ENCODE measurements at regions not wholly inside any gene's neighbourhood (a gene's known extent, or its start where the extent isn't known, plus 50 kb on each side); places are given as distances from the start of the nearest gene placed in this dataset.

DNA sequence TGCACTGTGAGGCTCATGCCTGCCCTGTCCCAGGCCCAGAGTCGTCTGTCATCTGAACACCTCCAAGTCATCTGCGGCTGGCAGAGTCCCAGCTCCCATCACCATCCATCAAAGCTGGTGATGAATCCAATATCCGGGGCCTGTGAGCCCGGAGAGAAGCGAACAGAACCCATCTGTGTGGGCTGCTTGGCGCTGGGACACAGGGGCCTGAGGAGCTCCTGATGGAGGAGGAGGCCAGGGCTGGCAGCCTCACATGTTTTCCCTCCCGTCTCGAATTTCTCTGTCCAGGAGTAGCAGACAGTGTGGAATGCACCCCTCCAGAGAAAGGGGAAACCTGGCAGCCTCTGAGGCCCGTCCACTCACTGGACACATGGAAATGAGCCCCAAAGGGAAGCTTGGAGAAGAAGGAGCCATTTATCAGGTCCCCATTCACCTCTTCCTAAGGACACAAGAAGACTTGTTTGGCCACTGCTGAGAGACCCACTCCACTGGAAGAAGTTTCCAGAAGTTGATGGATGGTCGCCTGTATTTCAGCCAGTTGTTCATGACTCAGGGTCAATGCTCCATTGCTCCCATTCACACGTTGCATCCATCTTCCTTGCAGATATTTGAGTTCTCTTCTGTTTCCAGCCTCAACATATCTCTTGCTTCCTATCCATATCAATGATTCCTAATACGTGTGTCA is 307.5 kb upstream of the SULF2 start:
- H3K27me3 ChIP-seq = no peaks in the 10 kb centered on the region
- TF ChIP-seq POLR2A (IDR thresholded peaks at IDR 0.05) (no peak), CTCF (IDR thresholded peaks at IDR 0.05) (no peak)
- intact Hi-C loops (cut with DNase I; ENCODE audit: low total_unique reads) = no loop called here
- no peak overlapping the region for H3K4me3 ChIP-seq
- no peak overlapping the region for H3K27ac ChIP-seq
- no peak for DNase-seq
- H3K36me3 ChIP-seq = no peaks in the 10 kb centered on the region
- H3K4me1 ChIP-seq = no peaks in the 10 kb centered on the region
- H3K9me3 ChIP-seq = no peaks in the 10 kb centered on the region

GRCh38 chr20:48090784-48091183 is 305.5 kb upstream of the SULF2 start:
- H3K9me3 ChIP-seq = no peaks in the 10 kb centered on the region
- no peak for DNase-seq
- no peaks in the 10 kb centered on the region for H3K27me3 ChIP-seq
- H3K36me3 ChIP-seq = no peaks in the 10 kb centered on the region
- H3K27ac ChIP-seq = no peak overlapping the region
- H3K4me1 ChIP-seq = no peaks in the 10 kb centered on the region
- no peak overlapping the region for H3K4me3 ChIP-seq
- intact Hi-C loops (cut with DNase I; ENCODE audit: low total_unique reads) = no loop called here
- TF ChIP-seq CTCF (IDR thresholded peaks at IDR 0.05) (no peak), POLR2A (IDR thresholded peaks at IDR 0.05) (no peak)

DNA sequence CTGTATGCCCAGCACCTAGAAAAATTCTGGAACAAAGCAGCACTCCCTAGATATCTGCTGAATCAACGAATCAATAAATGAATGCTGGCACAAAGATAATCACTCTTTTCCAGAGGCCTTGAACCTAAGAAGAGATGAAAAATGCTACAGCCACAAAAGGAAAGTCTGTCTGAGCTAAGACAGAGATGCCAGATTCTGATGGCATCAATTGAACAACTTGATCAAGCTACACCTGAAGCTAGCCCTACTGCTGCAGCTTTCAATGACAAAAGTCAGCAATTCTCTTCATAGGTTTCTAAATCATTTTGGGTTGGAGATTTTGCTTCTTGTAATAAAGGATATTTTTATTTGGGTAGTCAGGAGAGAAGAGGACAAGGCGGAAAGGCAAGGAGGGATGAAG is 305.0 kb upstream of the SULF2 start:
- TF ChIP-seq CTCF (IDR thresholded peaks at IDR 0.05) (no peak), POLR2A (IDR thresholded peaks at IDR 0.05) (no peak)
- H3K9me3 ChIP-seq = no peaks in the 10 kb centered on the region
- DNase-seq = no peak
- no peaks in the 10 kb centered on the region for H3K4me1 ChIP-seq
- H3K36me3 ChIP-seq = no peaks in the 10 kb centered on the region
- H3K27ac ChIP-seq = no peak overlapping the region
- intact Hi-C loops (cut with DNase I; ENCODE audit: low total_unique reads) = no loop called here
- H3K4me3 ChIP-seq = no peak overlapping the region
- no peaks in the 10 kb centered on the region for H3K27me3 ChIP-seq

DNA sequence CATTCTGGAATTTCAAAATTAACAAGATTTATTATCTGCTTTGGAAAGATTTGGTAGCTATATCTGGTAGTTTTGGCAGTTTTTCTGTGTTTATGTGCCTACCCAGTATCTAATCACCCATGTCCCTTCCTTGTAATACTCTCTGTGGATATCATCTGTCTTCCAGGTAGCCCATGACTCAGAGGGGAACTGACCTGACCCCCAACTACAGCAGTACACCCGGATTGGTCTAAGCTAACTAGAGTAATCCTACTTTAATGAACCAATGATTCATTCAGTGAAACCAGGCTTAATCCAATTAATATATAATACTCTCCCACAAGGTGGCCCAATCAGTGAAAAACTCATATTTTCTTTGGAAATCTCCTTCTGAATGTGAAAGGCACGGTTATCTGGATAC is 295.3 kb upstream of the SULF2 start:
- H3K27ac ChIP-seq = no peak overlapping the region
- no peaks in the 10 kb centered on the region for H3K27me3 ChIP-seq
- H3K4me3 ChIP-seq = no peak overlapping the region
- TF ChIP-seq POLR2A (IDR thresholded peaks at IDR 0.05) (no peak), CTCF (IDR thresholded peaks at IDR 0.05) (no peak)
- intact Hi-C loops (cut with DNase I; ENCODE audit: low total_unique reads) = no loop called here
- H3K36me3 ChIP-seq = no peaks in the 10 kb centered on the region
- DNase-seq = no peak
- H3K9me3 ChIP-seq = no peaks in the 10 kb centered on the region
- no peaks in the 10 kb centered on the region for H3K4me1 ChIP-seq

GRCh38 chr20:48079028-48079427 is 293.7 kb upstream of the SULF2 start:
- no peak overlapping the region for H3K4me3 ChIP-seq
- H3K27me3 ChIP-seq = no peaks in the 10 kb centered on the region
- H3K4me1 ChIP-seq = no peaks in the 10 kb centered on the region
- no peaks in the 10 kb centered on the region for H3K9me3 ChIP-seq
- H3K36me3 ChIP-seq = no peaks in the 10 kb centered on the region
- no peak for TF ChIP-seq CTCF (IDR thresholded peaks at IDR 0.05)
- TF ChIP-seq POLR2A (IDR thresholded peaks at IDR 0.05) = no peak
- no peak for DNase-seq
- no peak overlapping the region for H3K27ac ChIP-seq
- intact Hi-C loops (cut with DNase I; ENCODE audit: low total_unique reads) = no loop called here
